Panc1 (cell line): ENCODE measurements at regions not wholly inside any gene's neighbourhood (a gene's known extent, or its start where the extent isn't known, plus 50 kb on each side); places are given as distances from the start of the nearest gene placed in this dataset.
"Not testable (repeated sequence)": the region's sequence is repeated elsewhere in the genome, so short reads cannot be mapped to it uniquely, and the experiment has no call there.

Experiments
- ATAC-seq: fragments of 200-7000 bp; cut with Tn5 transposase; 2 replicates; pipeline ENCODE4 v1.9.1; 2020; ENCODE audit warnings: mild to moderate bottlenecking, moderate library complexity
- BruUV-seq: library from RNA; stranded (reverse); fragments of 400-500 nt; replicated peaks from 2 replicates; lab custom pipeline; 2021; lab: Mats Ljungman, UMichigan
- CTCF ChIA-PET: fragments of 300-600 bp; sonication (Branson Sonifier 250); formaldehyde crosslinking; loops from one replicate; lab custom pipeline; 2022; ENCODE audit warnings: antibody characterized with exemption; lab: Charles Lee
- POLR2A ChIA-PET: fragments of 300-600 bp; sonication (Branson Sonifier 250); formaldehyde crosslinking; loops from one replicate; lab custom pipeline; 2022; ENCODE audit warnings: antibody characterized with exemption; lab: Charles Lee
- DNase-seq: peaks from one replicate; pipeline ENCODE4 v3.0.0-alpha.2; 2010; ENCODE audit warnings: low read depth, low spot score
- H3K27ac ChIP-seq: 2 replicates; pipeline ENCODE4 v1.5.1; 2011; ENCODE audit warnings: mild to moderate bottlenecking, low read length, inconsistent platforms
- H3K27me3 ChIP-seq: fragments of 200-500 bp; sonication (Bioruptor generic); 2 replicates; pipeline ENCODE4 v1.6.0; 2014; ENCODE audit warnings: low read length, inconsistent platforms; ENCODE audit not compliant: control insufficient read depth, insufficient read depth
- H3K36me3 ChIP-seq: fragments of 200-500 bp; sonication (Bioruptor generic); 2 replicates; pipeline ENCODE4 v1.5.1; 2014; ENCODE audit warnings: inconsistent platforms, mild to moderate bottlenecking, low read length, moderate library complexity; ENCODE audit not compliant: control insufficient read depth, insufficient read depth
- H3K4me1 ChIP-seq: 2 replicates; pipeline ENCODE4 v1.5.1; 2011; ENCODE audit warnings: inconsistent platforms, mild to moderate bottlenecking, low read length, moderate library complexity; ENCODE audit not compliant: control insufficient read depth, insufficient read depth
- H3K4me3 ChIP-seq, 2 experiments: 2 replicates each; pipeline ENCODE4 v1.5.1; 2011 to 2012; ENCODE audit warnings: low read depth in 2 of 2, low read length in 2 of 2, mild to moderate bottlenecking in 2 of 2, inconsistent platforms in 1 of 2, moderate library complexity in 1 of 2
- H3K9me3 ChIP-seq: fragments of 200-500 bp; sonication (Bioruptor generic); 2 replicates; pipeline ENCODE4 v1.5.1; 2014; ENCODE audit warnings: low read depth, mild to moderate bottlenecking, inconsistent platforms, low read length, moderate library complexity; ENCODE audit not compliant: control insufficient read depth, insufficient read depth
- POLR2AphosphoS5 ChIP-seq: IDR thresholded peaks from 2 replicates; pipeline ENCODE4 v1.6.1; 2012; ENCODE audit warnings: mild to moderate bottlenecking, low read depth, low read length, moderate library complexity
- REST ChIP-seq, 2 experiments: IDR thresholded peaks; 2 replicates each; pipeline ENCODE4 v1.6.1; 2011 to 2012; ENCODE audit warnings: low read depth in 2 of 2, control low read depth in 1 of 2, low read length in 1 of 2, mild to moderate bottlenecking in 1 of 2, moderate library complexity in 1 of 2; ENCODE audit not compliant: insufficient read depth in 1 of 2
- SIN3A ChIP-seq: IDR thresholded peaks from 2 replicates; pipeline ENCODE4 v1.6.1; 2012; ENCODE audit warnings: low read depth, mild to moderate bottlenecking, low read length, moderate library complexity, borderline replicate concordance; ENCODE audit not compliant: insufficient read depth
- TCF7L2 ChIP-seq: IDR thresholded peaks from 2 replicates; pipeline ENCODE4 v1.6.1; 2011; ENCODE audit warnings: mild to moderate bottlenecking, low read depth, low read length, inconsistent platforms
- in situ Hi-C: cut with HindIII; loops from 2 replicates; pipeline ENCODE4 v1.10.0; 2016; ENCODE audit warnings: low sequenced_read_pairs, low pct_unique_long_range_greater_than_20kb
- intact Hi-C: fragments of 100-400 bp; cut with micrococcal nuclease; formaldehyde crosslinking; loops from one replicate; pipeline ENCODE4 v1.10.0; 2022; ENCODE audit not compliant: unreplicated experiment
- TF ChIP-seq, protein P1 (sequence below): fragments of 450-650 bp; IDR thresholded peaks from 2 replicates; pipeline ENCODE4 v1.5.1; 2017; ENCODE audit warnings: mild to moderate bottlenecking

DNA sequence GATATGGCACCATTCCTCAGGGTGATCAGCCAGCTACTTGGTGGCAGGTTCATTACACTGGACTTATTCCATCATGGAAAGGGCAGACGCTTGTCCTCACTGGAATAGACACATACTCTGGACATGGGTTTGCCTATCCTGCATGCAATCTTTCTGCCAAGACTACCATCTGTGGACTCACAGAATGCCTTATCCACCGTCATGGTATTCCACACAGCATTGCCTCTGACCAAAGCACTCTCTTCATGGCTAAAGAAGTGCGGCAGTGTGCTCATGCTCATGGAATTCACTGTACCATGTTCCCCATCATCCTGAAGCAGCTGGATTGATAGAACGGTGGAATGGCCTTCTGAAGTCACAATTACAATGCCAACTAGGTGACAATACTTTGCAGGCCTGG is 104.1 kb upstream of the NPAS2 start:
- intact Hi-C loops, in situ Hi-C loops, ATAC-seq, H3K27ac ChIP-seq, H3K4me1 ChIP-seq, H3K36me3 ChIP-seq, POLR2A ChIA-PET, H3K27me3 ChIP-seq, H3K9me3 ChIP-seq, H3K4me3 ChIP-seq, BruUV-seq, DNase-seq, CTCF ChIA-PET: not testable (repeated sequence)

DNA sequence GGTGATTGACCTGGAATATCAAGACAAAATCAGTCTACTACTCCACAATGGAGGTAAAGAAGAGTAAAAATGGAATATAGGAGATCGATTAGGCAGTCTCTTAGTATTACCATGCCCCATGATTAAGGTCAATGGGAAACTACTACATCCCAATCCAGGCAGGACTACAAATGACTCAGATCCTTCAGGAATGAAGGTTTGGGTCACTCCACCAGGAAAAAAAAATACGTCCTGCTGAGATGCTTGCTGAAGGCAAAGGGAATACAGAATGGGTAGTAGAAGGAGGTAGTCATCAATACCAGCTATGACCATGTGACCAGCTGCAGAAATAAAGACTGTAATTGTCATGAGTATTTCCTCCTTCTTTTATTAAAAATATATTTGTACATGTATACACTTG is 103.4 kb upstream of the NPAS2 start:
- in situ Hi-C loops: no loop called here
- ChIA-PET CTCF (no interaction called here), POLR2A (interaction anchor here (0.7 kb wide), 1 partner anchor 45 kb away, joined by 8 read pairs; no protein-coding TSS in a partner anchor)
- Histone ChIP-seq H3K27me3 (no peaks in the 10 kb centered on the region), H3K36me3 (no peaks in the 10 kb centered on the region), H3K27ac (no peak overlapping the region), H3K4me1 (no peaks in the 10 kb centered on the region), H3K9me3 (no peaks in the 10 kb centered on the region), H3K4me3 (no peak overlapping the region)
- TF ChIP-seq SIN3A: no peak
- no peak for TF ChIP-seq REST (IDR thresholded peaks at IDR 0.05; ENCODE audit: insufficient read depth in 1 of 2, low read depth in 2 of 2, low read length in 1 of 2)
- TF ChIP-seq, protein P1, sequence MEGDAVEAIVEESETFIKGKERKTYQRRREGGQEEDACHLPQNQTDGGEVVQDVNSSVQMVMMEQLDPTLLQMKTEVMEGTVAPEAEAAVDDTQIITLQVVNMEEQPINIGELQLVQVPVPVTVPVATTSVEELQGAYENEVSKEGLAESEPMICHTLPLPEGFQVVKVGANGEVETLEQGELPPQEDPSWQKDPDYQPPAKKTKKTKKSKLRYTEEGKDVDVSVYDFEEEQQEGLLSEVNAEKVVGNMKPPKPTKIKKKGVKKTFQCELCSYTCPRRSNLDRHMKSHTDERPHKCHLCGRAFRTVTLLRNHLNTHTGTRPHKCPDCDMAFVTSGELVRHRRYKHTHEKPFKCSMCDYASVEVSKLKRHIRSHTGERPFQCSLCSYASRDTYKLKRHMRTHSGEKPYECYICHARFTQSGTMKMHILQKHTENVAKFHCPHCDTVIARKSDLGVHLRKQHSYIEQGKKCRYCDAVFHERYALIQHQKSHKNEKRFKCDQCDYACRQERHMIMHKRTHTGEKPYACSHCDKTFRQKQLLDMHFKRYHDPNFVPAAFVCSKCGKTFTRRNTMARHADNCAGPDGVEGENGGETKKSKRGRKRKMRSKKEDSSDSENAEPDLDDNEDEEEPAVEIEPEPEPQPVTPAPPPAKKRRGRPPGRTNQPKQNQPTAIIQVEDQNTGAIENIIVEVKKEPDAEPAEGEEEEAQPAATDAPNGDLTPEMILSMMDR: no peak
- TF ChIP-seq POLR2AphosphoS5: no peak
- TF ChIP-seq TCF7L2: no peak
- ATAC-seq: no peak
- DNase-seq: no peak
- no TSS peak for BruUV-seq
- intact Hi-C loops: no loop called here

GRCh38 chr2:100718065-100718629 is 101.8 kb upstream of the NPAS2 start:
- H3K4me1 ChIP-seq: no peaks in the 10 kb centered on the region
- no TSS peak for BruUV-seq

More at GRCh38 chr2:100718065-100718629, 101.8 kb upstream of the NPAS2 start:
- no peaks in the 10 kb centered on the region for H3K27me3 ChIP-seq
- no peak overlapping the region for H3K27ac ChIP-seq
- DNase-seq (no peak), ATAC-seq (no peak)
- ChIA-PET CTCF (no interaction called here), POLR2A (no interaction called here)
- no peaks in the 10 kb centered on the region for H3K36me3 ChIP-seq
- H3K4me3 ChIP-seq: no peak overlapping the region
- no peak for TF ChIP-seq REST (IDR thresholded peaks at IDR 0.05; ENCODE audit: insufficient read depth in 1 of 2, low read depth in 2 of 2, low read length in 1 of 2)
- TF ChIP-seq POLR2AphosphoS5: no peak
- no peak for TF ChIP-seq TCF7L2
- TF ChIP-seq, protein P1: no peak
- no peak for TF ChIP-seq SIN3A
- intact Hi-C loops (no loop called here), in situ Hi-C loops (no loop called here)
- no peaks in the 10 kb centered on the region for H3K9me3 ChIP-seq
